ENCODE measurements at regions not wholly inside any gene's neighbourhood (a gene's known extent, or its start where the extent isn't known, plus 50 kb on each side); places are given as distances from the start of the nearest gene placed in this dataset.

- H3K4me1 ChIP-seq = no peaks in the 10 kb centered on the region
- no peaks in the 10 kb centered on the region for H3K9me3 ChIP-seq (ENCODE audit: control insufficient read depth, low read length)
- no peaks in the 10 kb centered on the region for H3K36me3 ChIP-seq (ENCODE audit: control insufficient read depth, insufficient read depth, low read length)
- H3K79me2 ChIP-seq = no peaks in the 10 kb centered on the region
- no peak overlapping the region for H2AFZ ChIP-seq
- H3K4me3 ChIP-seq (ENCODE audit: low read depth, low read length) = no peak overlapping the region
- no peaks in the 10 kb centered on the region for H3K27me3 ChIP-seq (ENCODE audit: control insufficient read depth, insufficient read depth, low read length)
- TF ChIP-seq CTCF (IDR thresholded peaks at IDR 0.05) = no peak
- no peak overlapping the region for H3K9ac ChIP-seq
- H3K4me2 ChIP-seq (ENCODE audit: low read length) = no peak overlapping the region
- H3K27ac ChIP-seq = no peak overlapping the region
Measured at GRCh38 chr10:36344240-36345174, 702.4 kb upstream of the FZD8 start.

DNA sequence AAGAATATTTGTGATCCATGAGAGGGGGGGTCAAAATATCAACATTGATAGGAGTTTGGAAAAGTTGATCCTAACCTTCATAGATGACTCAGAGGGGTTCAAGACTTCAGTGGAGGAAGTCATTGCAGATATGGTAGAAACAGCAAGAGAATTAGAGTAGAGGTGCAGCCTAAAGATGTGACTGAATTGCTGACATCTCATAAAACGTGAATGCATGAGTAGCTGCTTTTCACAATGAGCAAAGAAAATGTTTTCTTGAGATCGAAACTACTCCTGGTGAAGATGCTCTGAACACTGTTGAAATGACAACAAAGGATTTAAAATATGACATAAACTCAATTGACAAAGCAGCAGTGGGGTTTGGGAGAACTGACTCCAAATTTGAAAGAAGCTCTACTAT, 700.7 kb upstream of the FZD8 start:
- no peak for TF ChIP-seq CTCF (IDR thresholded peaks at IDR 0.05)
- no peaks in the 10 kb centered on the region for H3K4me1 ChIP-seq
- no peak overlapping the region for H2AFZ ChIP-seq
- H3K4me2 ChIP-seq (ENCODE audit: low read length) = no peak overlapping the region
- H3K9me3 ChIP-seq (ENCODE audit: control insufficient read depth, low read length) = no peaks in the 10 kb centered on the region
- no peaks in the 10 kb centered on the region for H3K36me3 ChIP-seq (ENCODE audit: control insufficient read depth, insufficient read depth, low read length)
- H3K27me3 ChIP-seq (ENCODE audit: control insufficient read depth, insufficient read depth, low read length) = no peaks in the 10 kb centered on the region
- no peak overlapping the region for H3K4me3 ChIP-seq (ENCODE audit: low read depth, low read length)
- H3K9ac ChIP-seq = no peak overlapping the region
- no peaks in the 10 kb centered on the region for H3K79me2 ChIP-seq
- H3K27ac ChIP-seq = no peak overlapping the region

GRCh38 chr10:36341471-36341870, 699.4 kb upstream of the FZD8 start:
- no peak overlapping the region for H2AFZ ChIP-seq
- no peak for TF ChIP-seq CTCF (IDR thresholded peaks at IDR 0.05)
- H3K36me3 ChIP-seq (ENCODE audit: control insufficient read depth, insufficient read depth, low read length) = no peaks in the 10 kb centered on the region
- no peak overlapping the region for H3K27ac ChIP-seq
- H3K4me2 ChIP-seq (ENCODE audit: low read length) = no peak overlapping the region
- no peak overlapping the region for H3K9ac ChIP-seq
- H3K27me3 ChIP-seq (ENCODE audit: control insufficient read depth, insufficient read depth, low read length) = no peaks in the 10 kb centered on the region
- H3K4me1 ChIP-seq = no peaks in the 10 kb centered on the region
- no peaks in the 10 kb centered on the region for H3K9me3 ChIP-seq (ENCODE audit: control insufficient read depth, low read length)
- no peaks in the 10 kb centered on the region for H3K79me2 ChIP-seq
- no peak overlapping the region for H3K4me3 ChIP-seq (ENCODE audit: low read depth, low read length)

GRCh38 chr10:36336315-36336714, 694.2 kb upstream of the FZD8 start:
- Histone ChIP-seq H2AFZ (no peak overlapping the region), H3K36me3 (ENCODE audit: control insufficient read depth, insufficient read depth, low read length) (no peaks in the 10 kb centered on the region), H3K79me2 (no peaks in the 10 kb centered on the region), H3K4me2 (ENCODE audit: low read length) (no peak overlapping the region), H3K27me3 (ENCODE audit: control insufficient read depth, insufficient read depth, low read length) (no peaks in the 10 kb centered on the region), H3K4me1 (no peaks in the 10 kb centered on the region), H3K9me3 (ENCODE audit: control insufficient read depth, low read length) (no peaks in the 10 kb centered on the region), H3K27ac (no peak overlapping the region), H3K9ac (no peak overlapping the region), H3K4me3 (ENCODE audit: low read depth, low read length) (no peak overlapping the region)
- no peak for TF ChIP-seq CTCF (IDR thresholded peaks at IDR 0.05)

DNA sequence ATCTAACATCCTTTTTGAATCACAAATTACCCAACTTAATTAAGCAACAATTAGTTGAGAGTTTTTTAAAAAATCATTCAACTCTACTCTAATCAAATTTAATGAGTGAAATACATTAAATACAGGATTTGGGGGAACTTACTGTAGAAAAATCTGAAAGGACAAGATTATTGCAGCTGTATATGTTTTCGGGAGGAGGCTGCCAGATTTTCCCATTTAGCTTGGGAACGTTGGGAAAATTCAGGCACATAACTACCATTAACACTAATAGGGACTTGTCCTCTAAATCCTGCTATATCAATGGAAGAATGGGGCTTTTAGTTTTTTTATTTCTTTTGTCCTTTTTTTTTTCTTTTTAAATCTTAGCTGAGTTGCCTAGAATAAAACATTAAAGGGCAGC, 691.4 kb upstream of the FZD8 start:
- Histone ChIP-seq H3K9ac (no peak overlapping the region), H3K27ac (no peak overlapping the region), H3K4me3 (ENCODE audit: low read depth, low read length) (no peak overlapping the region), H3K27me3 (ENCODE audit: control insufficient read depth, insufficient read depth, low read length) (no peaks in the 10 kb centered on the region), H3K9me3 (ENCODE audit: control insufficient read depth, low read length) (no peaks in the 10 kb centered on the region), H3K4me1 (no peaks in the 10 kb centered on the region), H3K4me2 (ENCODE audit: low read length) (no peak overlapping the region), H2AFZ (no peak overlapping the region), H3K79me2 (no peaks in the 10 kb centered on the region), H3K36me3 (ENCODE audit: control insufficient read depth, insufficient read depth, low read length) (no peaks in the 10 kb centered on the region)
- no peak for TF ChIP-seq CTCF (IDR thresholded peaks at IDR 0.05)

Data from parathyroid adenoma (tissue), 2 donors.